HG02759 (cell line): ENCODE measurements at regions not wholly inside any gene's neighbourhood (a gene's known extent, or its start where the extent isn't known, plus 50 kb on each side); places are given as distances from the start of the nearest gene placed in this dataset.
"Not testable (repeated sequence)": the region's sequence is repeated elsewhere in the genome, so short reads cannot be mapped to it uniquely, and the experiment has no call there.

Source experiments
- ATAC-seq: cut with Tn5 transposase; IDR thresholded peaks from one replicate; pipeline ENCODE4 v1.9.1; 2021; ENCODE audit warnings: mild to moderate bottlenecking, moderate library complexity; ENCODE audit not compliant: unreplicated experiment

DNA sequence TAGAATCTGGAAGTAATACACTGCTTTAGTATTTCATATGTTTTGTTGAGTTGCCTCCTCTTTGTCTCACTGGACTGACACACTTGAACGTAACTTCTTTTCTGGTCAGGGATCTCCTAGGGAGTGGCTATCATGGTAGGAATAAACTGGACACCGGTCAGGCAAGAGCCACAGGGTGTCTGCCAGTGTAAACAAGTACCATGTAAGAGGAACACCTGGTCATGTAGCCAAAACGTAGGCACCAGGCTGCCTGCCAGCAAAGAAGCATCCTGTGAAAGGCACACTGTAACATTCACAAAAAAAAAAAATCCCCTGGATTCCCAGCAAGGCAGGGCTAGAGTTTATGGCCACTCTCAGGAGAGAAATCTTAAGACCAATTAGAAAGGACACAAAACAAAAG is 372.8 kb upstream of the RND3 start:
- no peak for ATAC-seq

DNA sequence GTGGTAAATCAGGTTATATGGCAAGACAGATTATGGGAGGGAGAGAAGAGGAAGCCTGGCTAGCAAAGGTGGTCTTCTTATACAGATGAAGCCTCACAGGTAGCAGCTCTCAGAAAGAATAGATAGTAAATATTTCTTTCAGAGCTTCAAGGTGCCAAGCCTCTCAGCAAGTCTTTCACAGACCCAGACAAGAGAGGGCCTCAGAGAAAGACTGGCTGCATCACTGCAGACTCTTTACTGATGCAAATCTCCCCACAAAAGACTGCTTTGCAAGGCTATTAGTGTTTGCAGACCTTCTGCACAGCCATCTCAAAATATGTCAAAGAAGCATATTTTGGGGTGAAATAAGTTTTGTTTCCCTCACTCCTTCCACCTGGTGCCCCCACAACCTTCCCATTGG is 372.4 kb upstream of the RND3 start:
- no peak for ATAC-seq

- ATAC-seq = no peak
Measured at GRCh38 chr2:150859162-150859561, 371.7 kb upstream of the RND3 start.

- no peak for ATAC-seq
Measured at GRCh38 chr2:150858382-150858781, 370.9 kb upstream of the RND3 start.

DNA sequence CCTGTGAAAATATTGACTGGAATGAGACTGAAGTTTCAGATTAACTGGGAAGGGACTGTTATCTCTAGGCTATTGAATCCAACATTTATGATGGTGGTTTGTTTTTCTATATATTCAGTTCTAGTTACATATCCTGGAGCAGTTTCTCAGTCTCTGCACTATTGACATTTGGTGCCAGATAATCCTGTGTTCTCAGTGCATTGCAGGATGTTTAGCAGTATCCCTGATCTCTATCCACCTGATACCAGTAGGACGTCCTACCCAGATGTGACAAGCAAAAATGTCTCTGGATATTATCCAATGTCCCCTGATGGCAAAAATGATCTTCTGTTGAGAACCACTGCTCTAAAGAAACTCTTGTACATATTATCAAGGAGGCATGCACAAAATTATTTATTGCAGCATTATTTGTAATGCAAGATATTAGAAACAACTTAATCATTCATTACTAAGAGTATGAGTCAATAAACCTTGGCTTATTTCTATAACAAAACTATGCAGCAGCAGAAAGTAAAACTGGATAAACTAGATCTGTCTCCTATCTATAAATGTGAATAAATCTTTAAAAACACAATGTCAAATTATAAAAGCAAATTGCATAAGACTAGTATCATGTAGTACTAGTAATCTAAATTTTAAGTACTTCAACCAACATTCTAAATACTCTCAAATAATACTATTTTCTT is 369.3 kb upstream of the RND3 start:
- no peak for ATAC-seq

- ATAC-seq = no peak
Measured at GRCh38 chr2:150853263-150853662, 365.8 kb upstream of the RND3 start.

DNA sequence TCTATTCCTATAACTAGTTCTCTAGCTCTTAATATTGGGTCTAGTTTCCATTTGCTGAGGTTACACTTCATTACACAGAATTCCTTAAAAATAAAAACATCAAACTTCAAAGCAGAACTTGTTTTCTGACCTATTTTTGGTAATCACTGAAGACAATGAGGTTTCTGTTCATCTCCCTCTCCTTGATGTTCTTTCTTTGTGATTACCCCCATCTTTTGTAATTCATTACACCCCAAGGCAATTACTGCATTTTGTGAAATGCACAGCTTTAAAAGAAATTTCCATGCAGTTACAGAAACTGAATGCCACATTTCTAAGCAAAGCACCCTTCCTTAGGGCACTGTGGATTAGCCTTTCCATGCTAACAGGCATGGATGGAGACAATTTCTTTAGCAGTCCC is 363.2 kb upstream of the RND3 start:
- no peak for ATAC-seq

- no peak for ATAC-seq
Measured at GRCh38 chr2:150847578-150847977, 360.1 kb upstream of the RND3 start.

- no peak for ATAC-seq
Measured at GRCh38 chr2:150846691-150847090, 359.2 kb upstream of the RND3 start.

DNA sequence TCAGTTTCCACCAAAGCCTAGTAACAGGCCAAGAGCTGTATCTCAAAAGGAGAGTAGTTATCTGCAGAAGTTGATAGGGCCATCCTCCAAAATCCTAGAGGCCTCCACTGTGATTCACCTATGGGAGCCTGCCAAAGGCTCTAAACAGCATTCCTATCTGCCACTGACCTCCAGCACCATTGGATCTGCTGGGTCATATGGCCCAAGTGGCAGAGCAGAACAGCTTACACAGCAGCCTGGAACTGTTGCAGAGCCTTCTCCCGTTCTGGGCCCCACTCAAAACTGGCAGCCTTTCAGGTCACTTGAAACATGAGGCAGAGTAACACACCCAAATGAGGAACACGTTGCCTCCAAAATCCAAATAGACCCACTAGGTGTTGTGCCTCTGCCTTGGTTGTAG is 345.2 kb upstream of the RND3 start:
- no peak for ATAC-seq

- no peak for ATAC-seq
Measured at GRCh38 chr2:150824118-150824517, 336.7 kb upstream of the RND3 start.

- ATAC-seq = no peak
Measured at GRCh38 chr2:150817422-150817821, 330.0 kb upstream of the RND3 start.

- ATAC-seq = no peak
Measured at GRCh38 chr2:150812664-150813367, 325.3 kb upstream of the RND3 start.

DNA sequence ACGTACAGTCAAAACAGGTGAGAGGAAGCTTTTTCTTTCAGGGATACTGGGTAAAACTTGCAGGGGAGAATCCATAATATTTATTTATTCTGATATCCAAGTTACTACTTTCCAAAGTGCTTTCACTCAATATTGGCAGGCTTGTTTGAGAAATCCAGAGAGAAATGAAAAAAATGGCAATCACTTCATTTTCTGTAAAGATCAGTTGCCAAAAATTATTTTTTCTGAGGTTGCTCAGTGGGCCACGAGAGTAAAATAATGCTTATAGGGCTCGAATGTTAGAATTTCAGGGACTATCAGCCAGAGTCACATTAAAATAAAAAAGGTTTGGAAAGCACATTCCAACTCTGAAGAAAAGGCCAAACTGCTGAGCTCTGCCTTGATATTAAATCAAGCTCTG is 324.6 kb upstream of the RND3 start:
- ATAC-seq = no peak

- ATAC-seq = peak; percentile 56
Measured at GRCh38 chr2:150811259-150811855, 323.9 kb upstream of the RND3 start.

DNA sequence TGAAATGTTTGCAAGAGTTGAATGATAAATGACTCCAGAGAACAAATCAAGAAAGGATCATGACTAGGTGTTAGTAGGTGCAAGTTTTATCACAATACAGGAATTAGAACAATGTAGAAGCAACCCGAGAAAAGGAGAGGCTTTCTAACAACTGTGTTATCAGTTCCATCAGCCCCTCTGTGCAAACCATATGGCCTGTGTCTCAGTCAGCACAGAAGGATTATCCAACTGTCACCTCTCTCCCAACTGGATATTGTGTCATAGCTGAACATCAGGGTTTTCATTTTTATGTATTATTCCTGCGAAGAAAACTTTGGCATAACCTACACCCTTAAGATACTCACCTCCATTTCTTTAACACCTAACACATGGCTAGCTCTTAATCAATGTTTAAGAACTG is 321.6 kb upstream of the RND3 start:
- no peak for ATAC-seq

GRCh38 chr2:150806336-150806735 is 318.9 kb upstream of the RND3 start:
- no peak for ATAC-seq

DNA sequence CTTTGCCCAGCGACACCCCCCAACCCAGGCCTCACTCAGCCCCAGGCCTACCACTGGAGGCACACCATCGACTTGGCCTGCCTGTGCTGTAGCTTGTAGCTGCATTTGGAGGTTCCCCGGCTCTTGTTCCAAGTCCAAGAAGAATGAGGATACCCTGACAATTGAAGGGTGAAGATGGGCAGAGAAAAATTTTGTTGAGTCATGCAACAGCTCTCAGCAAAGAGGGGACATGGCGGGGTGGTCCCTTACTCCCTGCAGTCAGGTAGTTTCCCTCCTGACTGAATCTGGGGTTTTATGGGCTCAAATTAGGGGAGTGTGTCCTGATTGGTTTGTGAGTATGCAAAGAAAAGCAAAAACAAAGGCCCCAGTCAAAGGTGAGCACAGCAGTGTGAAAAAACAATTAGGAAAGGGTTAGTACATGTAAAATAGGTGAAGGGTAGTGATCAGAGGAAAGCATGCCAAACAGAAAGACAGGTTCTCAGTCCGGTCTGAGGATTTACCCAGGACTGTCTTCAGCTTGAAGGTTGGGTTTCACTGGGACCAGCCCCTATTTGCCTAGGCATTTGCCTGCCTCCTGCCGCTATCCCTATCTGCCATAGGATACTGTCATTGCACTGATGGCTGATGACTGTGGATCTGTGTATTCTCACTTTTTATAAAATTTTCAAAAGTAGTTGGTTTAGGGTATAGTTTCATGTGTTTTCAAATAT is 316.4 kb upstream of the RND3 start:
- ATAC-seq = no peak

DNA sequence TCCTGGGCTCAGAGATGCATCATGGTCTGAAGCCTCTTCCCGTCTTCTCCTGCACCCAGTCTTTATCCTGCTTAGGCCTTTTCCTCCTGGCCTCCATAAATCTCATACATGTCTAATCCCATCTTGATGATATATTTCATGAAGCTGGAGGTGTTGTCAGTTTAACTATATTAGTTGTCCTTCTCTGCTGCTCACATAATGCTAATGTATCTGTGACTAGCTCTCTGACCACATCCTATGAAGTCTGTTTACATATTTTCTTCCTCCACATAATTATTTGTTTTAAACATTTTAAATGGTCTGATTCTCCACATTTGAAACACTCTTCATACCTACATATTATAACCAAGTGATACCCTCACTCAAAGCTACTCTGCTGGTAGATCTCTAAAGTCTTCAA is 315.2 kb upstream of the RND3 start:
- ATAC-seq = no peak

DNA sequence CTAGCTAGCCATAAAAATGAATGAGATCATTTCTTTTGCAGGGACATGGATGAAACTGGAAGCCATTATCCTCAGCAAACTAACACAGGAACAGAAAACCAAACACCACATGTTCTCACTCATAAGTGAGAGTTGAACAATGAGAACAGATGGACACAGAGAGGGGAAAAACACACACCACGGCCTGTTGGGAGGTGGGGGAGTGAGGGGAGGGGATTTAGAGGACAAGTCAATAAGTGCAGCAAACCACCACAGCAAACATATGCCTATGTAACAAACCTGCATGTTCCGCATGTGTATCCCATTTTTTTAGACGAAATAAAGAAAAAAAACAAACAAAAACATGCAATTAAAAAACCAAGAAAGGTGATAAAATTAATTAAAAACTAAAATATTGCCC is 308.8 kb upstream of the RND3 start:
- ATAC-seq = not testable (repeated sequence)

DNA sequence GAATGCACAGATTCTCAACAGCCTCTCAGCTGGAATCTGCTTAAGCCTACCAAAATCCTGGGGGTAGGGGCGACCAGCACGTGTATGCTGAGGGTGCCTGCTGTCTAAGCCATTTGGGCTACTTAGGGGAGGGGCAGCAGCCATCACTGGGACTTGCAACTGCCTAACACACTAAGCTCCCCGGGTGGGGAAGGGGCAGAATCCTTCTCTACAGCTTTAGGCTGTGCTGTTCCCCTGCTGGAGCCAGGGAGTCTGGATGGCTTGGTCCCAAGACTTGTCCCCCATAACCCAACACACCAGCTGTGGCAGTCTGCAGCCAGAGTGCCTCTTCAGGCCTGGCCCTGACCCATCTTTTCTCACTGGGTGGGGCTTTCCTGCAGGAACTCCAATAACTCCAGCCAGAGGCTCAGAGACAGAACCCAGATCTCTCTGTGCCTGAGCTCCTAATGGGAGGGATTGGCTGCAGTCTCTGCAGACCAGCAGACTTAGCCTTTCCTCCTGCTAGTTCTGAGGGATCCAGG is 305.4 kb upstream of the RND3 start:
- no peak for ATAC-seq

DNA sequence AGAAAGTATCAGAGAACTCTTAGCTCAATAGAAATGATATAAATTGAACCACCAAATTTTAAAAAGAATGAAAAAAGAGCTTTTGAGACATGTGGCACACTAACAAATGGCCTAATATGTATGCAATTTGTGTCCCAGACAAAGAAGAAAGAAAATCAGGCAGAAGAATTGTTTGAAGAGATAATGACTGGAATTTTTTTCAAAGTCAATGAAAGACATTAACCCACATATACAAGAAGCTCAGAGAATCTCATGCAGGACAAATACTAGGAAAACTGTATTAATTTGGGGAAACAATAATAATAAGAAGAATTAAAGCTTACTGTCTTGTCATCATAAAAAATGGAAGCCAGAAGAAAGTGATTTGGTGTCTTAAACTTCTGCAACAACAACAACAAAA is 304.1 kb upstream of the RND3 start:
- ATAC-seq = no peak
